ENCODE measurements at regions not wholly inside any gene's neighbourhood (a gene's known extent, or its start where the extent isn't known, plus 50 kb on each side); places are given as distances from the start of the nearest gene placed in this dataset.

DNA sequence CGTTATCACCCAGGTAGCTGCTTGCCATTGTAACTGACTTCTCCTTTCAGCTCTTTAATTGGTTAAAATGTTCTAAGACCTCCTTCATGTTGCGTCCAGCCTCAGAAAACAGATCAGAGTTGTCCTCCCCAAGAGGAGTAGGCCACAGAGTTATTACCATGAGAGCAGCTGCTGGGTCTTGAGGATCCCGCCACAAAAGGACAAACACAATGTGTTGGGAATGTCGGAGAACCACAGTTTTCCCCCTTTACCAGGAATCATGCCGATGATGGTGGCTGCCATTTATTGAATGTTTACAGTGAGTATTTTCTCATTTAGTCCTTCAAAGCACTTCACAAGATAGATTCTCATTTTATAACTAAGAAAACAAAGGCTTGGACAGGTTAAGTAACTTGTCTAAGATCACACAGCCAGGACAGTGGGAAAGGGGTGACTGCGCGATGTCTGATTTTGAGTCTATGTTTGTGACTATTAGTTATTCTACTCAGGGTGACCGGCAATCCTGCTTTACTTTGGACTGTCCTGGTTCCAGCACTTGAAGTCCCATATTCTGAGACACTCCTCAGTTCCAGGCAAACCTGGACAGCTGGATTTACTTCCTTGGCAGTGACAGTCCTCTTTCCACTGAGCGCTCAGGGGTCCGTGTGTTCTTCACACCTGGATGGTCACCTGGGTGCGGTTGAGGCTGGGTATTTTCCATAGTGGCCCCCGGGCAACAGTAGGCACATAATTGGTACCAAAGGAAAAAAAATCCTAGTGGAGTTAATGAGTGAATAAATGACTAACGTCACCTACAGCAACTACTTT is 93.6 kb downstream of the LIPG start:
- DNase-seq: no peak

- DNase-seq: no peak
Observed at GRCh38 chr18:49654347-49654746, 92.5 kb downstream of the LIPG start.

DNA sequence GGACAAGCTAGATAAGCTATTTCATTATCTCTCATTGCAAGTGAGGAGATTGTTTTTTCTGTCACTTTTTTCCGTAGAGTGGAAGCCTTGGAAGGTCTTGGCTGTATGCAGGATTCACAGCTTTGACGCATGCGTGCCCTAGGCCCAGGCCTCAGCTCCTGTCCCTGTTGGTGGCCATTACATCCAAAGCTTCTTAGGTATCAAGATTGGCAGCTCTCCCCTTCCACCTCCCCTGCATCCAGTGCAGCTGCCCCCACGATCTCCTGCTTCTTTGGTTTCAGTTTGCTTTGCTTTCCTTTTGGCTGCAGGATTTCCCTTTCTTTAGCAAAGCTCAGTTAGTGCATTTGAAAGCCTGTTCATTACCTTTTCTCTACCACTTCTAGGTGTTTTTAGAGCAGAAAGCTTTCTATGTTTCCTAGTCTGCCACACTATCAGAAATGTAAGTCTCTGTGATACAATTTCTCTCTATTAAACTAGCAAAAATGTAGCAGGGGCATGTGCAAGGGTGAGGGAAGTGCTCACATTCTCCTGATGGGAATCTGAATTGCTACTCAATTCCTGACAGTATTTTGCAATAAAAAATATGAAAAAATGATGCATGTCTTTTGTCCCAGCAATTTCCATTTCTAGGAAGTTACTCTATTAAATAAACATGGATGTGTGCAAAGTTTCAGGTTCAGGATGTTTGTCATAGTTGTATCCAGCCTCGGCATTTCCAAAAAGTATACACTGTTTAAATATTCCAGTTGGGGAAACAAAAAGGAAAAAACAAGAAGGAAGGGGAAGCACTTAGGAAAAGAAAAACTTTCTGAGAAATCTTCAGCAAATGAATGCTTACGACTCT is 91.2 kb downstream of the LIPG start:
- DNase-seq: no peak

- DNase-seq: no peak
Observed at GRCh38 chr18:49651033-49651432, 89.2 kb downstream of the LIPG start.

- no peak for DNase-seq
Observed at GRCh38 chr18:49650426-49650891, 88.6 kb downstream of the LIPG start.

GRCh38 chr18:49648811-49649210 is 87.0 kb downstream of the LIPG start:
- no peak for DNase-seq
